GM21619 (cell line): ENCODE measurements at regions not wholly inside any gene's neighbourhood (a gene's known extent, or its start where the extent isn't known, plus 50 kb on each side); places are given as distances from the start of the nearest gene placed in this dataset.
"Not testable (repeated sequence)": the region's sequence is repeated elsewhere in the genome, so short reads cannot be mapped to it uniquely, and the experiment has no call there.

Experiments used
- ATAC-seq: cut with Tn5 transposase; IDR thresholded peaks from one replicate; pipeline ENCODE4 v1.9.1; 2021; ENCODE audit not compliant: unreplicated experiment

DNA sequence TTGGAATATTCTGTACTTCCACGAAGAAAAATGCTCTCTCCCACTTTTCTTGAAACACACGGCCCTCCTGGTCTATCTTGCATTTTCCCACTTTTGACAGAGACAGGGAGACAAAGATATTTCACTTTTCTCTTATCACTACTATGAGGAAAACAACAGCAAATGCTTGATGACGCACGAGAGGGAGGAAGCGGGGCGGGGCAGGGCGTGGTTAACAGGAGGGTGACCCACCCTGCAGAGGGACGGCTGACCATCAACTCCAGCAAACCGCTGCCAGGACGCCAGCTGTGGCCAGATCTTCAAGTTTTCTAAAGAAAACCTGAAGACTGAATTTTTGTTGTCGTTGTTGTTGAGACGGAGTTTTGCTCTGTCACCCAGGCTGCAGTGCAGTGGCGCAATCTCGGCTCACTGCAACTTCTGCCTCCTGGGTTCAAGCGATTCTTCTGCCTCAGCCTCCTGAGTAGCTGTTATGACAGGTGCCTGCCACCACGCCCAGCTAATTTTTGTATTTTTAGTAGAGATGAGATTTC lies 63.8 kb downstream of the NSUN5 start:
- ATAC-seq, result not testable (repeated sequence)

DNA sequence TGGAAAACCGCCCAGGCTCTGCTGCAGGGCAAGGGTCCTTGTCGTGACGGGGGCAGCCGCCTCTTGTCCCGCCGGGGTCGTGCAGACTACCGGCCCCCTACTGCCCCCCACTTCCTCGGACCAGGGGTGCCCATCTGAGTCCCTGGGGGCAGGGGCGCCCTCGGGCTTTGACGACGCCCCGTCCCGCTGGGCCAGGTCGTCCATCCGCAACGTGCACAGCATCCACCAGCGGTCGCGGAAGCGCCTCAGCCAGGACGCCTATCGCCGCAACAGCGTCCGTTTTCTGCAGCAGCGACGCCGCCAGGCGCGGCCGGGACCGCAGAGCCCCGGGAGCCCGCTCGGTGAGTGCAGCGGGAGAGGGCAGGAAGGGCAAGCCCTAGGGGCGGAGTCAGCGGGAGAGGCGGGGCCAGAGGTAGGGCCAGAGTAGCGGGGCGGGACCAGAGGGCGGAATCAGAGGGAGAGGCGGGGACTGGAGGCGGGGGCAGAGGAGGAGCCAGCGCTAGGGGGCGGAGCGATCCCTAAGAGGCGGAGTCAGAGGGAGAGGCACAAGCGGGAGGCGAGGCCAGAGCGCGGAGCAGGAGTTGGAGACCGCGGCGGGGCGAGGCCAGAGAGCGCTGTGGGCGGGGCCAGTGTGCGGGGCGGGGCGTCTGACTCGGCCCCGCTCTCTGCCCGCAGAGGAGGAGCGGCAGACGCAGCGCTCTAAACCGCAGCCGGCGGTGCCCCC lies 73.5 kb downstream of the NSUN5 start:
- peak; percentile 83 for ATAC-seq

DNA sequence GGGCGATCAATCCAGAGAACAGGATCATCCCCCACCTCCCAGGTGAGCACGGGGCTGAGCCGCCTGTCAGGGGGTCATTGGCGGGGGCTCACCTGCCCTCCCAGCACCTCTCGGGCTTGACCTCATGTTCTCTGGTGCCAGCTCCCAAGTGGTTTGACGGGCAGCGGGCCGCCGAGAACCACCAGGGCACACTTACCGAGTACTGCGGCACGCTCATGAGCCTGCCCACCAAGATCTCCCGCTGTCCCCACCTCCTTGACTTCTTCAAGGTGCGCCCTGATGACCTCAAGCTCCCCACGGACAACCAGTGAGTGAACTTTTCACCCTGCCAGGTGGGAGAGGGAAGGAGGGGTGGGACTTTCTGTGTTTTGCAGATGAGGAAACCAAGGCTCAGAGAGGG lies 82.9 kb downstream of the NSUN5 start:
- not testable (repeated sequence) for ATAC-seq

DNA sequence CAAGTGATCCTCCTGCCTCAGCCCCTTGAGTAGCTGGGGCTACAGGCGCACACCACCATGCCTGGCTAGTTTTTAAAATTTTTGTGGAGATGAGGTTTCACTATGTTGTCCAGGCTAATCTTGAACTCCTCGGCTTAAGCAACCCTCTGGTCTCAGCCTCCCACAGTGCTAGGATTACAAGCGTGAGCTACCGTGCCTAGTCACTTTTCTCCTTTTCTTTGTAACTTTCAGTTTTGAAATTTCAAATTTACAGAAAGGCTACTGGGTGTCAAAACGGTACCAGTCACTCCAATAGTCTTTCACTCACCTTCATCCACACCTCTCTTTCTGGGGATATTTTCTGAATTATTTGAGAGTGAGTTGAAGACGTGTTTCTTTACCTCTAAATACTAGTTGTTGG lies 86.9 kb downstream of the NSUN5 start:
- peak; percentile 34 for ATAC-seq

DNA sequence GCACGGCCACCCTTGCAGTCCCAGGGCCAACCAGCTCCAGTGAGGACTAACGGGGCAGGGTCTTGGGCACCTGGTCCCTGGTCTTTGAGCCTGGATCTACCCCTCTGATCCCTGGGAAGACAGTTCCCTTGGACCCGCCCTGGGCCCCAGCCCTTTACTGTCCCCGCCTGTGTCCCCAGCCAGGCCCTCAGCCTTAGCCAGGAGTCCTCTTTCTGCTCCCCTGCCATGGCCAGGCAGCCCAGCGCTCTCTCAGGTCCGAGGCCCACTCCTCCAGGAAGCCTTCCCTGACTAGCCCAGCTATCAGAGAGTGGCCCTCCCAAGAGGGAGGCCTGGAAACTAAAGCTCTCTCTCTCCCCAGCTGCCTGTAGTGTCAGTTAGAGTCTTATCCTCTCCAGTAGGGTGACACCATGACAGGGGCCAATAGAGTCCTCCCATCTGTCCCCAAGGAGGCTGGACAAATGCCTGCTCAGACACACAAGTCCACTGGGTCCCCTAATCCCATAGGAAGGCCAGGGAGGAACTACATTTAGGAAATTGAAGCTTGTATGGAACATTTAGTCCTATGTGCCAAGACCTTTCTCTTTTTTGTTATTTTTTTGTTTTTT lies 87.8 kb downstream of the NSUN5 start:
- peak; percentile 37 for ATAC-seq

DNA sequence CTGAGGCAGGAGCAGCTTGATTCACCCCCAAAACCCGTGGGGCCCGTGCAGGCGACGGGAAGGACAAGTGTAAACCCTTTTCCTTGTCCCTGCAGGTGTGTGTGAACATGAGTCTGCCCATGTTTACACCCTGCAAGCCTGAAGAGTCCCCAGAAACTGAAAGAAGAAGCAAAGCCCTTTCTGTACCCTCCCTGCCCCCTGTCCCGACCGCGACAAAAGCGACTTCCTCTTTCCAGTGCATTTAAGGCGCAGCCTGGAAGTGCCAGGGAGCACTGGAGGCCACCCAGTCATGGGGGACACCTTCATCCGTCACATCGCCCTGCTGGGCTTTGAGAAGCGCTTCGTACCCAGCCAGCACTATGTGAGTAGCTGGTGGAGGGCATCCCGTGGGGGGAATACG lies 88.3 kb downstream of the NSUN5 start:
- peak; percentile 73 for ATAC-seq

DNA sequence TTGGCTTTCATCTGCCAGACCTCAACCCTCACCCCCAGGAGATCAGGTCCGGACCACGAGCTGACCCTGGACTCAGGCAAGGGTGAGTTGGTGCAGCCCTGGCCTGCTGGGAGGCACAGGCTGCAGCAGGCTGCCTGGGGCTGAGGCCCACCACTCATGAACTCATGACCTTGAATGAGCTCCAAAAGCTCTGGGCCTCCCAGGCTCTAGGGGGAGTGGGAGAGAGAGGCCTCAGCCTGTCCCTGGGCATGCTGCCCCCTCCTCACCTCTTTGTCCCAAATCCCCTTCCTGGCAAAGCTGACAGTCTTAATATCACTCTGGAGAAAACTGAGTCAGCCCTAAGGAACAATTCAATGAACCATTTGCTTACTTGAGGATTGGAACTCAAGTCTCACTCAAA lies 89.8 kb downstream of the NSUN5 start:
- ATAC-seq, result not testable (repeated sequence)

DNA sequence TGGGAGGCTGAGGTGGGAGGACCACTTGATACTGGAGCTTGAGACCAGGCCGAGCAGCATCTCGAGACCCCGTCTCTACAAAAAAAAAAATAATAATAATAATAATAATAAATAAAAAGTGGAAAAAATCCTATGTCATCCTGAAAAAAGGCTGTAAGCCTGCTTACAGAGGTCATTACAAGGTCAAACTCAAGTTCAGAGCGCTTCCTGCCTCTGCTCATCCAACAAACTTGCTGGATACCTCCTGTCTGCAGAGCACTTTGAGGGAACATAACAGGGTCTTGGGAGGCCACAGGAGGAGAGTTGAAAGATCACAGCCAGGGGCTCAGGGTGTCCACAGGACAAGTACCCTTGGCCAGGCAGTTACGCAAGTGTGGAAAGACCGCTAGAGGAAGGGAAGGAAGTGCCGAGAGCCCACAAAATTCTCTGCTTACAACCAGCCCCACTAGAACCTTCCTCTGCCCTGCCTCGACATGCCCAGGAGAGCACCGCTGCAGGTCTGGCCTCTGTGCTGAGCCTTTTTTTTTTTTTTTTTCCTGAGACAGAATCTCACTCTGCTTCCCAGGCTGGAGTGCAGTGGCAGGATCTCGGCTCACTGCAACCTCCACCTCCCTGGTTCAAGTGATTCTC lies 92.5 kb downstream of the NSUN5 start:
- ATAC-seq, result not testable (repeated sequence)

DNA sequence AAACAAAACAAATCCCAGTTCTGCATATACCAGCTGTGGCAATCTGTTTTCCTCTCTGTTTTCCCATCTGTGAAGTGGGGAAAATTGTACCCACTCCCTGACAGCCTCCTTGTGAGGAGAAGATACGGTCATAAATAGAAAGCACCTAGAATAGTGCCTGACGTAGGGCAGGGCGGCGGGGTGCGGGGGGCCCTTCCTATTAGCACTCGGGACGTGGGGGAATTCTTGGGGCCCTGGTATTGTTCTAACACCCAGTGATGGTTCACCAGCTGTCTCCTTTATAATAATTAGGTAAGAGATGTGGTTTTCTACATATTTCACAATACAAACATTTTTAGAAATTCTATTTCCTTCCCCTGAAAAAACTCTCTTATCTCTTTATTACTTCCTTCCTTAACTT lies 93.4 kb downstream of the NSUN5 start:
- ATAC-seq, result not testable (repeated sequence)

DNA sequence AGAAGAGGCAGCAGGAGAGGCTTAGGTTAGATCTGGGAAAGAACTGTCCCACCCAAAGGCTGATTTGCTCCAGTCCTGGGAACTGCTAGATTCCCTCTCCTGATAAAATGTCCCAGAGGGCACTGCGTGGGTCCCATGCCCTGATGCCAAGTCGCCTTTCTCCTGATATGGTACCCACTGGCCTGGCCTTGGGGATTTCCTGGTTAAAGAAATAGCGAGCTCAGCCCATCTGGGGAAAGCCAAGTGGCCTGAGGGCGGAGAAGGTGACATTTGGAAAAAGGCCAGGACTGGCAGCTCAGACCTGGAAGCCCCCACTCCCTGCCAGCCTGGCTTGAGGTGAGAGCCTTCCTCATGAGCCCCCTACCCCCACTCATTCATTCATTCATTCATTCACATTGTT lies 94.2 kb downstream of the NSUN5 start:
- ATAC-seq, result not testable (repeated sequence)

DNA sequence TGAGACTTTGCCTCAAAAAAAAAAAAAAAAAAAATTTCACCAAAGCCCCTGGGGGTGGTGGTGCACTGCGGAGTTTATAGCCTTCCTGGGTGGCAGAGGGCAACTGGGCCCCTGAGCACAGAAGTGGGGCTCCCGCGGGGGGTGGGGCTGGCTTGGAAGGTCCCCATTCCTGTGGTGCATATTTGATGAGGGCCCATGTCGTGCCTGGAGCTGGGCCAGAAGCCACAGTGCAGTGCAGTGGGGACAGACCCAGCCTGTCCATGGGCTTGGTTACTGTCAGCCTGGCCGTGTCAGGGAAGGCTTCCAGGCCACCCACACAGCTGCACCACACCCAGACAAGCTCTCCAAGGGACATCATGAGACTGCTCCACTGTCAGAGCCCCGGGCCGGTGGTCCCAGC lies 95.5 kb downstream of the NSUN5 start:
- ATAC-seq, result not testable (repeated sequence)

DNA sequence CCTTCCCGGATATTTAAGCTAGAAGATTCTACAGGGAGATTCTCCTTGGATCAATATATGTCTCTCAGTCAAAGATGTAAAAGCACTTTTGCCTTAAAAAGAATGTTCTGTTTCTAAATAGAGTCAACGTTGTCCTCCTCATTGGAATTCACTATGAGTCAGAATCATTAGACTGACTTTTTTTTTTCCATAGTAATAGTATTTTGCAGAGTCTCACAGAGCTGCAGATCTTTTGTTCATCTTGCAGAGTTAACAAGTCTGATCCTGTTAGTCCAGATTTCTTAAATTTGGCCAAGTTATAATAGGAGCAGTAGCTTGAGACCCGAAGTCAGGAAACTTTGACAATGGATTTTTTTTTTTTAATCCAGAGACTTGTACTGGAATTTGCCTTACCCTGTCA lies 103.0 kb downstream of the NSUN5 start:
- not testable (repeated sequence) for ATAC-seq

DNA sequence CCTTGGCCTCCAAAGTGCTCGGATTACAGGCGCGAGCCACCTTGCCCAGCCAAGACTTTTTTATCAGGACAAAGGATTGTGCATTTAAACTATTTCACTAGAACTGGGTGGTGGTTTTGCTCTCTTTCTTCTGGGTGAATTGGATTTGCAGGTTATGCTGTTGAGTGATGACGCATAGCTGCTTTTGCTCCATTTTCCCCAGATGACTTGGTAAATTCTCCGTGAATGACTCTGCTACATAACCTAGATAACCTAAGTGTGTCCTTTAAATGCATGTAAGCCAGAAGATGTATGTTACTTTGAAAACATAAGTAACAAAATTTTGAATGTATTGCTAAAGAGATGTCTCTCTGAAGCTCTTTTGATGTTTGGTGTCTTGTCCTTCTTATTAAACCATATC lies 103.7 kb downstream of the NSUN5 start:
- not testable (repeated sequence) for ATAC-seq

DNA sequence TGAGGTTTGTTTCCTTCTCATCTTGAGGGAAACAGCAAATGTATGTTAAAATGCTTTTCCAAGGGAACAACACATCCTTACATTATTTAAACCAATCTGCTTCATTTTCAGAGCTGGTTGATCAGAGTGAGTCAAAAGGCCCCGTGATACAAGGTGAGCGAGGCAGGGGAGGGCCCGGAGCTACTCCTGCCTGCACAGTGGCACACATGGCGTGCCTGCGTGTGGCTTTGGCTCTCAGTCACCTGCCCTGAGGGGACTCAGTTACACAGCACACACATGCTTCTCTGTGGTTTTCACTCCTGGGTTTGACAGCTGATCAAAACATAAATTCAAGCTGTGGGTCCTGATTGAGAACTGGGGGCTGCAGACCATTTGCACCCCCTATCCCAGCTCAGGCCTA lies 105.3 kb downstream of the NSUN5 start:
- not testable (repeated sequence) for ATAC-seq

DNA sequence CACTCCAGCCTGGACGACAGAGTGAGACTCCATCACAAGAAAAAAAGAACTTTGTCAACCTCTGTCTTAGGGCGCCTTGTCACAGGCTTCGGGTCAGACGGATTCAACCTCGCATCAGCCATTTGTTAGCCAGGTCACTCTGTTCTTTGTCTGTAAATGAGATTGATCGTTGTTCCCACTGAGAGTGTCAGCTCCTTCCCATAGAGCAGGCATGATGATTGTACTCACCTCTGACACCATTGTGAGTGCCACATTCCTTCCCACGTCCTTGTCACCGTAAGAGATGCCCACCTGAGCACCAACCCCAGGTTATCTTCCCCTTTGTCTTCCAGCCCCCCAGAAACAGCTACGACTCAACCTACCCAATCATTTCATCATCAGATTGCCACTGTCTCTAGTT lies 107.4 kb downstream of the NSUN5 start:
- not testable (repeated sequence) for ATAC-seq

DNA sequence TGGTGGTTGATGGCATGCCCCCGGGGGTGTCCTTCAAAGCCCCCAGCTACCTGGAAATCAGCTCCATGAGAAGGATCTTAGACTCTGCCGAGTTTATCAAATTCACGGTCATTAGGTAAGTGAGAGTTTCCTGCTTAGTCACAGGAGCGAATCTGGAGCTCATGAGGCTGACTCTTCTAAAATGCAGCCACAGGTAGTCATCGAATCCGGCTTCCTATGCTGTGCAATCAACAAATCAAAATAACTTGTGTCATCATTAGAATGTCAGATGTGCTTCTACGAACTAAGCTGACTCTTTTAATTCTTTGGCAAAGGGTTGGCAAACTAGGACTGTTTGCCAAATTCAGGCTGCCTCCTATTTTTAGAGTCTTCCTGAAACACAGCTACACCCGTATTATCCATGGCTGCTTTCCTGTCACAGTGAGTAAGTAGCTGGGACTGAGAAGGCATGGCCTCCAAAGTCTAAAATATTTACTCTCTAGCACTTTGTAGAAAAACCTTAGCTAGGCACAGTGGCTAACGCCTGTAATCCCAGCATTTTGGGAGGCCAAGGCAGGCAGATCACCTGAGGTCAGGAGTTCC lies 108.0 kb downstream of the NSUN5 start:
- not testable (repeated sequence) for ATAC-seq

DNA sequence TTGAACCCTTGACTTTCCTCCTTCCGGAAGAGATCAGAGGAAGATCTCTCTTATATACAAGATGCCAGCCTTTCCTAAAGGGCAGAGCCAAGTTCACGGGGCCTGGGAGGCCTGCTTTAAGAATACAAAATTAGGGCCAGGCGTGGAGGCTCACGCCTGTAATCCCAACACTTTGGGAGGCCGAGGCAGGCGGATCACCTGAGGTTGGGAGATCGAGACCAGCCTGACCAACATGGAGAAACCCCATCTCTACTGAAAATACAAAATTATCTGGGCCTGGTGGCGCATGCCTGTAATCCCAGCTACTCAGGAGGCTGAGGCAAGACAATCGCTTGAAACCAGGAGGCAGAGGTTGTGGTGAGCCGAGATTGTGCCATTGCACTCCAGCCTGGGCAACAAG lies 108.2 kb upstream of the SPDYE9 start:
- not testable (repeated sequence) for ATAC-seq

DNA sequence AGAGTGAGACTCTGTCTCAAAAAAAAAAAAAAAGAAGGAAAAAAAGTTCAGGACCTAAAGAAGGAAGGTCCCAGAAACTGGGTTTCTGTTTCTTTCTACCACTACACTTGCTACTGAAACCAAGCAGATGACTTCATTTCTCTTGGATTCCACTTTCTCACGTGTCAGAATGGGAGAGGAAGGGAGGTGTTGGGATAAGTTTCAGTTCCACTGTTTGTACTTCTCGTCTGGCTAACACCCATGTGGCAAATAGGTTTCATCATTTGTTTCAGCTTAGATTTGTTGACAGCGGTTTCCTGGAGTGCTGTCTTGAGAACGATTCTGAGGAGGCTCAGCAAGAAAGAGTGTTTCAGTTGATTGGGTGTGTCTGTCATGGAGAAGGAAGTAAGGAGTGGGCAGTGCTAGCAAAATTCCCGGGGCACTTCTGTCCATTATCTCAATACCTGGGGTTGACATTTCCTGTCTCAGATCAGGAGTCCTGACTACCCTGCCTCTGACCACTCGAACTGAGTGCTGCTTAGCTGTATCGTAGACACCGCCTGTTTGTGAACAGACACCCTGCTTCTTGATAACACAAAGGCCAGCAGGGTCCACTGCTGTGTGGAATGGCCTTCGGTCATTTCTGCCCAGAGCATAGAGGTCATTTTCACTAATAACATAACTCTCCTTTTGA lies 104.8 kb upstream of the SPDYE9 start:
- not testable (repeated sequence) for ATAC-seq

DNA sequence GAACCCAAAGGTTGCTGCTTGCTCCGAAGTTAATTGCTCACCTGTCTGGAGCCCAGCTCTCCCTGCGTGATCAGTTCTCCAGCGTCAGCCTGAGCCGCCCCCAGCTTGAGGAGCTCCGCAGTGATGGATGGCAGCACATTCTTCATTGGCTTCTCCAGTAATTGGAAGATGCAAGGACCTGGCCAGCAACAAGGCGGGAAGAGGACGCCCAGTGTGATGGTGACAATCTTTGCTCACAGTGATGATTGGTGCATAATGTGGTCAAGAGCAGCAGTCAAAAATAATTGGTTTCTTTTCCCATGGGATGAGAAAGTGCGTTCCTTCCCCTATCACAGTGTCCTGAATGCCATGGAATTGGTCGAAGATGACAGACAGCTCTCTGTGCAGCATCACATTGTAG lies 102.4 kb upstream of the SPDYE9 start:
- not testable (repeated sequence) for ATAC-seq

DNA sequence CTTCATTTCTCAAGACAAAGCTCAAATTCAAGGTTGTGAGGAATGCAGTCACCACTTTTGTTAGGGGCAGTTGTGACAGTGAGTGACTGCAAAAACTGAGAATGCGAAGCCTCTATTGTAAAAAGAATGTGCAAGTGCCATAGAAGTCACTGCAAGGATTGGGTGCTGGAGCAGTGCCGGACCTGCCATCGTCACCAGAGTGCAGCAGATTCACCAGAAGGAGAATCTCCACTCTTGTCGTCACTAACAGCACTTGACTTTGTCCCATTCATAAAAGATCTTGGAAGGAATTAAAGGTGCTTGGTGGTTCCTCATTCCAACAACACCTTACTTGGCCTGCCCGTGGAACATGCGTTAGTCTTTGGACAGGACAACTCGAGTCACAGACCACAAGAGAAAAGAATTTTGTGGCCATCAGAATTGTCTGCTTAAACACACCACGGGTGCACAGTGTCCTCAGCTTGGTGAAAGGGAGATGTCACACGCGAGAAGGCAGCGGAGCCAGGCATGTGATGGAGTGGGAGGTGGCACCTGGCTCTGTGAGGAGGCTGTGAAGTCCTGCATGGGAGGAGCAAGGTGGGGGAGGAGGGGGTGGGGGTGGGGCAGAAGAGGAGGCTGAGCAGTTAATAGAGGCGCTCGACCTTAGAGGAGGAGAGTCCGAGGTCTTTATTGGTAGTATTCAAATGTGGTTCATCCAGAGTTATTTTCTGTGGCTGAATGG lies 100.9 kb upstream of the SPDYE9 start:
- ATAC-seq, result not testable (repeated sequence)
